ENCODE measurements at regions not wholly inside any gene's neighbourhood (a gene's known extent, or its start where the extent isn't known, plus 50 kb on each side); places are given as distances from the start of the nearest gene placed in this dataset.
"Not testable (repeated sequence)": the region's sequence is repeated elsewhere in the genome, so short reads cannot be mapped to it uniquely, and the experiment has no call there.

DNA sequence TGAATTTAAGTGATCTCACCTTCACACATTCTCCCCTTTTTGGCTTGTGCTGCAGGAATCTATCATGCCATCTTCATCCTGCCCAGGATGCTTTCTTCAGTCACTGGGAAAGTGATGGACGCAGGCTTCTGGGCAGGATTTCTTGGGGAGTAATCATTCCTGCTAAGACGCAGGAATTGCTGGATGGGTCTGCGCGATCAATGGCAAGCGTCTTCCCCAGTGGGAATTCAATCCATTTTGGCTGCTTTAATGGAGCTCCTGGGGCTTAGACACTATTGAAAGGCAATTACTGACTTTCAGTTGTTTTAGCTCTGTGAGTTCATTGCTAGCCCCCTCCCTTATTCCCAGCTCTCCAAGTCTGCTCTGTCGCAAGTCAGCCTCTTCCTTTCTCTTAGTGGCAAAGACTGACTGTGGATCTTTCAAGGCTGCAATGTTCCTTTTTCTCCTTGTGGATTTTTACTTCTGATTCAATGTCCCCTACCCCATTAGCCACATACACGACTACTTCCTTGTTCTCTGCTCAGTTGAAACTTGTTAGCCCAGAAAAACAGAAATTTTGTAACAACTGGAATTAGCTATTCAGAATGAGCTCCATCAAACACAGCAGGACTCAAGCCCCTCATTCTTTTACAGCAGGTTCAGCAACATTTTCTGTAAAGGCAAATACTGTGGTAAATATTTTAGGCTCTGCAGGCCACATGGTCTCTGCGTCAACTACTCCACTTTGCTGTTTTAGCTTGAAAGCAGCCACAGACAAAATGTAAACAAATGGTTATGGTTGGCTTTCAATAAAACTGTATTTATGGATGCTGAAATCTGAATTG lies 154.9 kb downstream of the ASB9 start:
- no peak for DNase-seq

DNA sequence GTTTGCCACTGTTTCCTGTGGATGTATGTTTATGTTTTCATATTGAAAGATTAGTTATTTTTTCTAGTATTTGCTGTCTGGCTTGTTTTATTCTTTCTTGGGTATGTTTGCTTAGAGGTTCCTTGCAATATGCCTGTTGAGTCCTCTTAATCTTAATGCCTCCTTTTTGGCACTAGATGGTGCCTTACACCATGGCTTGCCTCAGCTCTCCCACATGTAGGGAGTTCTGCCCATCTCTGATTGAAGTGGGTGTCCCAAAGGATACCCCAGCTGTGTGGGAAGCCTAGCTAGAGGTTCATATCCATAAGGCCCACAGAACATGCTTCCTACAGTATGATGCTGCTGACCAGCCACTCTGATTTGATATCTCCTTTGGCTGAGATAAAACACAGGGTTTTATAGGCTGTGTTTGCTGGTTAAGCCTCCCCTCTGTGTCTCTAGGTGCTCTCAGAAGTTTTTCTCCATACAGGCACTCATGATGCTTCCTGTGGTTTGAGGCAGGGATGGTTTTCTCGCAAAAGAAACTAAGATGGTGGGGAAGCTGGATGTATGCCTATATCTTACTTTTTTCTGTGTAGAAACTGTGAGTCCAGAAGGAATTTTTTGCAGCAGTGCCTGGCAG lies 162.4 kb downstream of the ASB9 start:
- no peak for DNase-seq

DNA sequence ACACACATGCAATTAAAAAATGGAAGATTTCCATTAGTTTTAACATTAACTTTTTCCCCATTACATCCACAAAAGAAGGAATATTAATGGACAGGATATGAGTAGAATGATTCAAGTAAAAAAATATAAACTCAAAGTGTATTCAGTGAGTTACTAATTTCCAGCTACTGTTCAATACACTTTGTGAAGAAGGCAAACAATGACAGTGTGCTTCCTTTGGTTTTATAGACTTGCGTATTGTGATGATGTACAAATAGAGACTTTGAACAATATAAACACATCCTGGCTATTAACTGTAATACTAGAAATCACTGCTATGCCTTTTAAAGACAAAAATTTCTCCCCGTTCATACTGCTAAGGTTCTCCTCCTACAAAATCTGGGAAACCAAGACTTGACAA lies 171.4 kb downstream of the ASB9 start:
- DNase-seq = no peak

DNA sequence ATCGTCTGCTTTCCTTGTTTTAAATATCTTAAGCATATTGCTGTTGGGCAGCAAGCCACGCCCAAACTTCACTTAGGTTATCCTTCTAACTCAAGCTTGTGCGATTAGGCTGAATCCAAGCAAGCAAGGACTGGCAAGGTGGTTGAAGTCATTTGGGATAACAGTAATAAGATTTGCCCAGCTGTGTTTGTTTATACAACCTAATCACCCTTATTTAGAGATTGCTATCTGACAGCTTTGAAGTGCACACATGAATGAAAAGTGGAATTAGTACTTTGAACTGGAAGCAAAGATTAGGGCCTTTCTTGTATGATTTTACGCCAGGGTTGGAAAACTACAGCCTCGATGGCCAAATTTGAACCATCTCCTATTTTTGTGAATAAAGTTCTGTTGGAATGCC lies 182.1 kb downstream of the ASB9 start:
- no peak for DNase-seq

DNA sequence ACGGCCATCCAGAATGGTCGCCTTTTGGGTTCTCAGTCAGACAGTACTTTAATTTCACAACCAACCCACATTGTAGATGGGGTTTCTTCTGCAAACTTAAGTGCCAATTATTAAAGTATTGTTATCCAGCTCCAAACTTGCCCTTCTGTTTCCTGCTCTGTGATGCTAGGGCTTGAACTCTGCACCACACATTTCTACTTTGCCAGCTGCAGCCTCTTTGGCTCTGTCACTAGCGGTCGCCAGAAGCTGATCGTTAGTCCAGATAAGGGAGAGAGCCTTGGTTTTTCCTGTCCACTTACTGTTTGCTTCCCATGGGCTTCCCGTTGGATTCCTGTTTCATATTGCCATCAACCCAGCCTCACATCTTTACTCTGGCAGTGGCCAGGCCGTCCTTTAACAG lies 196.6 kb downstream of the ASB9 start:
- no peak for DNase-seq

DNA sequence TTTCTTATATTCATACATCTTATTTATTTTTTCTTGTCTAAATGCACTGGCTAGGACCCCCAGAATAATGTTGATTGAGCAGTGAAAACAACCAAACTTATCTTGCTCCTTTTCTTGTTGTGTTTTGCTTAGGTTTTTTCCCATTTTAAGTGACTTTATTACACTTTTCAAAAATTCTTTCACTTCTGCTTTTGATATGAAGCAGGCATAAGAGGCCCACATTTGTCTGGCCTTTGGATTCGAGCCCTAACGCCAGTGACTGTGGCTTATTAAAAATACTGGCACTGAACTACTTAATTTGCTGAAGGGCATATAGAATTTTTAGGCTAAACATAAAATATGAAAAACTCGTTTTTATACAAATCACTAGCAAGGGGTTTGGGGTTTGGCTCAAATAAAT lies 197.0 kb downstream of the ASB9 start:
- no peak for DNase-seq

DNA sequence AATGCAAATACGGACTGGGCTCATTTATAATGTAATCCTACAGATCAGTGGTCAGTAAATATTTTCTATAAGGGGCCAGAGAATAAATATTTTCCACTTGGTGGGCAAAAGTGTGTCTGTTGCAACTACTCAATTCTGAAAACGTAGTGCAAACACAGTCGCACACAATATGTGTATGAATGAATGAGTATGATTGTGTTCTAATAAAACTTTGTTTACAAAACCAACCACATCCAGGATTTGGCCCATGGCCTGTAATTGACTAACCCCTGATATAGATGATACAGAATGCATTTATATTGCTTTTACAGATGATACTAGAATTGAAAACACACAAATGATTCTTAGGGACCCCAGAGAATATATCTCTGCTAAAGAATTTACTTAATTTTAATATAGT lies 197.6 kb downstream of the ASB9 start:
- no peak for DNase-seq

DNA sequence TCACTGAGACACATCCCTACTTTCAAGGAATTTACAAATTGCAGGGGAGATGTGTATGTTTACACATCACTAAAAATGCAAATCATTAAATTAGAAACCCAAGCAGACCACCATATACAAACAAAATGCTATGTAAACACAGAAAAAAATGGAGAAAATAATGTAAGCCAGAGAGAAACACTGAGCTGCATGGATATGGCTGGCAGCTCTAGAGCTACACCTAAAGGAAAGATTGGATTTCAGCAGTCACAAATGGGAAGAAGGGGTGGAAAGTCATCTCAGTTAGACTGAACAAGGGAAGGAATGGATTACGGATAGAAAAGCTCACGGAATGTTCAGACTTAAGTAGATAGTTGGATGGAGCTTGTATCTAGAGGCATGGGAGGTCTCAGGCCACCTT lies 186.3 kb downstream of the MOSPD2 start:
- DNase-seq = no peak

DNA sequence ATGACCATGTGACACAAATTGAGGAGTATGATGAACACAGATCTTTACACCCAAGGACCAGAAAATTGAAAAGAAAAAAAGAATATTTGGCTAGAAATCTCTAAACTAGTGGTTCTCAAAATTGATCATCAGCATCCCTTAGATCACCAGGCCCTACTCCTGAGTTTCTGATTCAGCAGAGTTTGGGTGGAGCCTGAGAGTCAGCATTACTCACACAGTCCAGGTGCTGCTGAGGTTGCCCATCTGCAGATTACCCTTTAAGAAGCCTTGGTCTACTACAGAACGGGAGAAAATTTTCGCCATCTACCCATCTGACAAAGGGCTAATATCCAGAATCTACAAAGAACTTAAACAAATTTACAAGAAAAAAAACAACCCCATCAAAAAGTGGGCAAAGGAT lies 182.8 kb downstream of the MOSPD2 start:
- no peak for DNase-seq

DNA sequence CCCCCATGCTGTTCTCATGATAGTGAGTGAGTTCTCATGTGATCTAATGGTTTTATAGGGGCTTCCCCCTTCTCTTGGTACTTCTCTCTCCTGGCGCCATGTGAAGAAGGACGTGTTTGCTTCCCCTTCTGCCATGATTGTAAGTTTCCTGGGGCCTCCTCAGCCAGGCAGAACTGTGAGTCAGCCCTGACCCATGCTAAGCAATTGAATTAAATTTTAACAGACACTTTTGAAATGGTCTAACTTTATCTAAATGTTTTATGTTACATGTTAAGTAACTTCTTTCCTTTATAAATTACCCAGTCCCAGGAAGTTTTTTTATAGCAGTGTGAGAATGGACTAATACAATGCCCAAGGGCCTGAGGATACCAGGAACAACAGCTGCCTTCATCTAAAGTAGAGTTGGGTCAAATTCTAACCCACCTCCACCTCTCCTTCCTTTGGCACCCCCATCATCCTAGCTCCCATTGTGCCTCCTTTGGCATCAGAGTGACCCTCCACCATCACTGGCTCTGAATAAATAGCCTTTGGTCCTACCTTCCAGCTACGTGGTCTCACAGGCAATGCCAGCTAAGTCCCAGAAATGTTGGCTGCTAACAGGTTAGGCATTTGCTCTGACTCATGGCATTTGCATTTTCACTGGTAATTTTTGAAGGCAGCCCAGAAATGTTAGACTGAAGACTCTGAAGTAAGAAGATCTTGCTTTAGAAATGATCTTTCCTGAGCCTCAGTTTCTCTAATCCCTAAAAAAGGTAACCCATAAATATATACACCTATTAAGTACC lies 182.1 kb downstream of the MOSPD2 start:
- DNase-seq = no peak

DNA sequence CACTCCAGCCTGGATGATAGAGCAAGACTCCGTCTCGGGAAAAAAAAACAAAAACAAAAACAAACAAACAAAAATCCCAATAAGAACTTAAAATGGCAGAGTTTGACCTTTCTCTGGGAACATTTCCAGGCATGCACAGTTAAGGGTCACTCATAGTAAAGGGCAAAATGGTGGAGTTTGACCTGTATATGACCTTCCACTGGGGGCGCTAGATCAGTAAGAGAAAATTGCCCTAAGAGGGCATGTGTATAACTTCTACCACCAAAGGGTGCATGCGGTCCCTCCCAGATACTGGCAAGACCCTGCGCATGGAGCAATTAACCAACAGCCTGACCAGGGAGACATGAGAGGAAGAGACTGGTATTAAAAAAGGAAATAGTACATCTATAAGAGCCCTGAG lies 177.2 kb downstream of the MOSPD2 start:
- no peak for DNase-seq

DNA sequence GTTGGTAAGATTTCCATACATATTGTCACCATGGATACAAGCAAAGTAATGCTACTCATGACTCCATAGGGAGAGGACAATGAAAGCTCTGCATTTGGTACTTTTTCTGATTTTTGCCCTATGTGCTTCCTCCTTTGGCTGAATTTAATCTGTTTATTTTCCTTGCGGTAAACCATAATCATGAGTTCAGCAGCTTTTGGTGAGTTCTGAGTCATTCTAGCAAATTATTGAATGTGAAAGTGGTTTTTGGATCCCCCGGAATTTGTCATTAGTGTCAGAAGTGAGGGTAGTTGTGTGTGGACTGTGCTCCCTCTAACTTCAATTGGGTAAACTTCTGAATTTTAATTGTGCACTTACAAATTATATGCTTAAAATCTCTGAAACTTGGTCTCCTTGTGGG lies 170.3 kb downstream of the MOSPD2 start:
- no peak for DNase-seq

DNA sequence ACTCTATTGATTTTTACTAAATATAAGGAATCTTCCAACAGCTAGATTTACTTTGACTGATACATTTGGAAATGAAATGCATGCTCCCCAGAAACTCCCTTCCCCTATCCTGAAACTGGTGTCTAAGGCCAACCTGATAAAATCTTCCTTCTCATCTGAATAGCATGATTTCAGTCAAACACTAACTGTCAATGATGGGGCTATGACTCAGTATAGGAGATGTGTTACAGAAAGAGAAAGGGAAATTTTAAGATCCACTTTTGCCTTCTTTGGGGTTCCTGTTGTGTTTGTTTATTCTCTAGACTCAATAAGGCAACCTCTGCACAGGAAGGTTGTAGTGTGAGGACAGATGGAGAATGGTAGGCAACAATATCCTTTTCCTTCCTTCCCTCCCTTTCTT lies 160.7 kb downstream of the MOSPD2 start:
- no peak for DNase-seq

DNA sequence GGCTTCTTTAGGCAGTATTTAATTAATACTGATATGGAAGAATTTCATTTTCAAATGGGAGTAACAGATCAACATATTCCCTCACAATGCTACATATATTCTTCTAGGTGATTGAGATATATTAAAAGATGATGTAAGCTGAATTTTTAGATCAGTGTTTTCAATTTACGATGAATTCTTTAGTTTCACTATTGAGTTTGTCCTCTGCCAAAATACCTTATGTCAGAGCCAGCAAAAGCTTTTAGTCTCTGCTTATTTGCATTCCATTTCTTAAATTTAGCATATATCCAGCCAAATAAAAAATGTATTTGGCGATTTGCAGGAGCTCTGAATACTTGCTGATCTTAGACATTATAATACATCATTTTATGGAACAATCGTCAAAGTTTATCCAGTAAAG lies 144.3 kb downstream of the MOSPD2 start:
- no peak for DNase-seq

DNA sequence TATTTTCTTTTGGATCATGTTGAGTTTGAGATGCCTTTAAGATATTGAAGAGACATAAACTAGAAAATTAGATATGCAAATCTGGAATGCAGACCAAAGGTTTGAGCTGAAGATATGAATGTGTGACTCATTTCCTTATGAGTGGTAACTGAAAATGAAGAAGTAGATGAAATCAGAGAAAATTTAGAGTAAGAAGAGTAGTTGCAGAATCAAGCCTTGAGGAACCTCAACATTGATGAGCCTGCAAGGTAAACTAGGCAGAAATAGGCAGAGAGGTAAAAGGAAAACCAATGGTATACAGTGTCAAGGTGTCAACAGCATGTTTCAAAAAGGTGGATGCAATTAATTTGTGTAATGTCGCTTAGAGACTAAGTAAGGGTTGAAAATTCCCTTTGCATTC lies 142.8 kb downstream of the MOSPD2 start:
- no peak for DNase-seq

DNA sequence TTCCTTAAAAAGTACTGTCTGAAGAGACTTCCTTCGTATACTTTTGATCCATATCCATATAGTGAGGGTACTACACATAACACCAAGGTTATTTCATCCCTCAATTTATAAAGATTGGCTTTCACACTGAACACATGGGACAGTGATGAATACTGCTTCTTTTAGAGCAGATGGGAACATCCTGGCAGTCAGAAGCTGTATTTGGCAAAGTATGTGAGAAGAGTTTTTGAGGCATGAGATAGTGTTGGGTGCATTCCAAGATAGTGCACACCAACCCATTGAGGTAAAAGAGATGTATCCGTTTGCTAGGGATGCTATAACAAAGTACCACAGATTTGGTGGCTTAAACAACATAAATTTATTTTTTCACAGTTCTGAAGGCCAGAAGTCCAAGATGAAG lies 141.1 kb downstream of the MOSPD2 start:
- no peak for DNase-seq

DNA sequence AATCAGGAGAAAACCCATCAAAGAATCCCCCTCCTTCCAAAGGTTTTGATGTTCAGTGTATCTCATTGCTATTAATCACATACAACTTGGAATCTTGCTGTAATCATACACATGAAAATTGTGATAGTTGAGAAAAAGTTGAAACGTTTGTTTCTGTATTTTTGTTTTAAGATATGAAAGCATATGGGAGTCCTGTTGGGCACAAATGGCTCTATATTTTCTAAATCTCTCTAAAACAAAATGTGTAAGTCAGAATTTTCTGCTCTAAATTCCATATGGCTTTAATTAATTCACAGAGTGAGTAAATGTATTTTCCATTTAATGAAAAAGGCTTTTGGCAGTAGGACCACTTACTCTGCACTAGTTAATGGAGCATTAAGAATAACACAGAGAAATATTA lies 140.2 kb downstream of the MOSPD2 start:
- no peak for DNase-seq

DNA sequence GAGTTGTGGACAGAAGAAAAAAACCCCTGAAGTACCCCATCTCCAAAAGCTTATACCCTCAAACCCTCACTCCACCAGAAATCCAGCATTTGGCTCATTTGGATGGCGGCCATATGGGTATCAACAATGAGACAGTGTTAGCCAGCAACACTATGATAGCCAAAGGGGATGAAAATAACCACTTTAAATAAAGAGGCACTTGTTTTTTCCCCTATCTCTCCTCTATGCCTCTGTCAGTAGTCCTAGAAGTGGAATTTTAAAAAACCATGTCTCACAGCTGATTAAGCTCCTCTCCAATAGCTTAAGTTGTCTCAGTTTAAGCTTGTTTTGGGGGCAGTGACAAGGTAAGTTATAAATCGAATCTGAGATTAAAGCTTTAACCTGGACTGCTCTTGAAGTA lies 124.0 kb downstream of the MOSPD2 start:
- no peak for DNase-seq

DNA sequence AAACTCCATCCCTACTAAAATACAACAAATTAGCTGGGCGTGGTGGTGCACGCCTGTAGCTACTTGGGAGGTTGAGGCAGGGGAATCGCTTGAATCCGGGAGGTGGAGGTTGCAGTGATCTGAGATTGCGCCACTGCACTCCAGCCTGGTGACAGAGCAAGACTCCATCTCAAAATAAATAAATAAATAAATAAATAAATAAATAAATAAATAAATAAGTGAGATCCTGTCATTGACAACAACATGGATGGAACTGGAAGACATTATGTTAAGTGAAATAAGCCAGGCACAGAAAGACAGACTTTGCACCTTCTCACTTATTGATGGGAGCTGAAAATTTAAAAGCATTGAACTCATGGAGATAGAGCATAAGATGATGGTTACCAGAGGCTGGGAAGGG lies 111.2 kb downstream of the MOSPD2 start:
- DNase-seq = not testable (repeated sequence)
